ENCODE measurements at regions not wholly inside any gene's neighbourhood (a gene's known extent, or its start where the extent isn't known, plus 50 kb on each side); places are given as distances from the start of the nearest gene placed in this dataset.

- TF ChIP-seq FOXP4 (CRISPR knock-in tag; IDR thresholded peaks at IDR 0.05) (no peak; the same call in 1 of the 2 replicates), PRRX2 (CRISPR knock-in tag; IDR thresholded peaks at IDR 0.05) (no peak), PRDM15 (CRISPR knock-in tag; IDR thresholded peaks at IDR 0.05) (no peak), JUN (CRISPR knock-in tag; IDR thresholded peaks at IDR 0.05) (no peak), GTF2I (CRISPR knock-in tag; conservative IDR thresholded peaks at IDR 0.05) (no peak), ELF4 (CRISPR knock-in tag; IDR thresholded peaks at IDR 0.05; ENCODE audit: low read depth) (no peak), ZNF396 (CRISPR knock-in tag; IDR thresholded peaks at IDR 0.05; ENCODE audit: borderline replicate concordance) (no peak)
Measured at GRCh38 chr18:54529444-54529843, 61.6 kb upstream of the DYNAP start (continued).

- ATAC-seq (no peak), DNase-seq (ENCODE audit: low spot score) (no peak)
- H3K4me3 Mint-ChIP-seq, result peak overlapping the region; percentile 56
- ChIA-PET POLR2A (no interaction called here), CTCF (interaction anchor here (1.9 to 2.5 kb wide), 2 partner anchors 28 to 86 kb away, joined by 8 to 10 read pairs; no protein-coding TSS in a partner anchor)
- peak overlapping the region; percentile 95 for H3K27ac Mint-ChIP-seq
- H3K9me3 Mint-ChIP-seq, result peaks cover 12% of the 10 kb centered on the region
- no peak for TF ChIP-seq ZNF232 (CRISPR knock-in tag; IDR thresholded peaks at IDR 0.05)
- no peak for TF ChIP-seq ZNF396 (CRISPR knock-in tag; IDR thresholded peaks at IDR 0.05; ENCODE audit: borderline replicate concordance)
- TF ChIP-seq ATF3 (CRISPR knock-in tag; conservative IDR thresholded peaks at IDR 0.05), result no peak
- TF ChIP-seq SMAD4 (CRISPR knock-in tag; IDR thresholded peaks at IDR 0.05), result no peak
- peaks cover 61% of the 10 kb centered on the region for H3K4me1 Mint-ChIP-seq
- H3K27me3 Mint-ChIP-seq (ENCODE audit: low read depth), result peaks cover 6% of the 10 kb centered on the region
- H3K36me3 Mint-ChIP-seq, result peaks cover 13% of the 10 kb centered on the region
Measured at GRCh38 chr18:54530285-54530684, 60.8 kb upstream of the DYNAP start.

- ATAC-seq (peak; percentile 41), DNase-seq (ENCODE audit: low spot score) (peak; percentile 34)
- ChIA-PET CTCF (interaction anchor here (1.5 to 2.5 kb wide), 2 partner anchors 27 to 87 kb away, joined by 4 to 8 read pairs; no protein-coding TSS in a partner anchor), POLR2A (interaction anchor here (0.7 to 1.1 kb wide), 3 partner anchors 76 to 908 kb away, joined by 3 read pairs; no protein-coding TSS in a partner anchor)
- Mint-ChIP-seq H3K9me3 (peaks cover 12% of the 10 kb centered on the region), H3K27me3 (ENCODE audit: low read depth) (peaks cover 6% of the 10 kb centered on the region), H3K4me1 (peaks cover 61% of the 10 kb centered on the region), H3K36me3 (peaks cover 13% of the 10 kb centered on the region), H3K4me3 (peak overlapping the region; percentile 56), H3K27ac (peak overlapping the region; percentile 95)
- 0 out of 2 replicates have a peak, but pooled peaks have one; percentile 14 for TF ChIP-seq ETV6 (CRISPR knock-in tag; IDR thresholded peaks at IDR 0.05)
- TF ChIP-seq HMGXB4 (CRISPR knock-in tag; IDR thresholded peaks at IDR 0.05), result no peak
Measured at GRCh38 chr18:54531402-54532065, 59.5 kb upstream of the DYNAP start.

Measured in WTC11 (cell line).